Erythroblast (primary cell): ENCODE measurements at regions not wholly inside any gene's neighbourhood (a gene's known extent, or its start where the extent isn't known, plus 50 kb on each side); places are given as distances from the start of the nearest gene placed in this dataset.

Experiments
- GATA1 ChIP-seq: IDR thresholded peaks from 2 replicates; pipeline ENCODE4 v1.6.1; 2011; ENCODE audit warnings: low read depth, mild to moderate bottlenecking, control low read depth, low read length, moderate library complexity
- POLR2A ChIP-seq: IDR thresholded peaks from 2 replicates; pipeline ENCODE4 v1.6.1; 2011; ENCODE audit warnings: mild to moderate bottlenecking, low read length

- no peak for TF ChIP-seq POLR2A
- TF ChIP-seq GATA1: no peak
These were observed 1044.4 kb upstream of the DIAPH2 start for GRCh38 chrX:95640226-95640625.
